Smooth muscle cell (in vitro differentiated cells): ENCODE measurements at regions not wholly inside any gene's neighbourhood (a gene's known extent, or its start where the extent isn't known, plus 50 kb on each side); places are given as distances from the start of the nearest gene placed in this dataset.
"Not testable (repeated sequence)": the region's sequence is repeated elsewhere in the genome, so short reads cannot be mapped to it uniquely, and the experiment has no call there.

ENCODE experiments used
- DNase-seq: peaks from one replicate; lab custom pipeline; 2025; ENCODE audit not compliant: unreplicated experiment; lab: John Stamatoyannopoulos, UW
- H2AFZ ChIP-seq: fragments of 200-600 bp; sonication (generic); 2 replicates; pipeline ENCODE4 v1.6.0; 2016; ENCODE audit warnings: antibody characterized with exemption, low read depth, mild to moderate bottlenecking
- H3F3A ChIP-seq: fragments of 200-600 bp; sonication (generic); 2 replicates; pipeline ENCODE4 v1.6.0; 2017; ENCODE audit warnings: antibody characterized with exemption, low read depth
- H3K27ac ChIP-seq: fragments of 200-600 bp; sonication (generic); 2 replicates; pipeline ENCODE4 v1.5.1; 2016; ENCODE audit warnings: low read depth, mild to moderate bottlenecking
- H3K27me3 ChIP-seq: fragments of 200-600 bp; sonication (generic); 2 replicates; pipeline ENCODE4 v1.6.1; 2016; ENCODE audit warnings: low read depth, mild to moderate bottlenecking
- H3K36me3 ChIP-seq: fragments of 200-600 bp; sonication (generic); 2 replicates; pipeline ENCODE4 v1.5.1; 2016; ENCODE audit warnings: low read depth
- H3K4me1 ChIP-seq: fragments of 200-600 bp; sonication (generic); 2 replicates; pipeline ENCODE4 v1.5.1; 2016; ENCODE audit warnings: low read depth
- H3K4me2 ChIP-seq: fragments of 200-600 bp; sonication (generic); 2 replicates; pipeline ENCODE4 v1.6.0; 2016; ENCODE audit warnings: mild to moderate bottlenecking
- H3K4me3 ChIP-seq: fragments of 200-600 bp; sonication (generic); 2 replicates; pipeline ENCODE4 v1.5.1; 2016; ENCODE audit warnings: mild to moderate bottlenecking
- H3K79me2 ChIP-seq: fragments of 200-600 bp; sonication (generic); 2 replicates; pipeline ENCODE4 v1.6.0; 2016; ENCODE audit warnings: low read depth, mild to moderate bottlenecking
- H3K9ac ChIP-seq: fragments of 200-600 bp; sonication (generic); 2 replicates; pipeline ENCODE4 v1.6.0; 2016; ENCODE audit warnings: low read depth
- H3K9me3 ChIP-seq: fragments of 200-600 bp; sonication (generic); replicated peaks from 2 replicates; pipeline ENCODE4 v1.5.1; 2016; ENCODE audit warnings: low read depth
- H4K20me1 ChIP-seq: fragments of 200-600 bp; sonication (generic); 2 replicates; pipeline ENCODE4 v1.6.0; 2016; ENCODE audit warnings: low read depth
- CTCF ChIP-seq: fragments of 200-600 bp; sonication (generic); IDR thresholded peaks from 2 replicates; pipeline ENCODE4 v1.5.1; 2017; ENCODE audit warnings: borderline replicate concordance, mild to moderate bottlenecking, antibody characterized with exemption; ENCODE audit not compliant: insufficient read depth, poor library complexity, severe bottlenecking
- WGBS: methylation state at CpG from one replicate; pipeline ENCODE4 v1.1.7; 2016; ENCODE audit warnings: low lambda C conversion rate; 5-methylcytosine and 5-hydroxymethylcytosine counted together

- H3K79me2 ChIP-seq = no peaks in the 10 kb centered on the region
- no peaks in the 10 kb centered on the region for H3K4me1 ChIP-seq
- no peak for DNase-seq
- H3K27ac ChIP-seq = no peak overlapping the region
- no peak for TF ChIP-seq CTCF
- H2AFZ ChIP-seq = no peak overlapping the region
- no peaks in the 10 kb centered on the region for H3K36me3 ChIP-seq
- 95% methylated on average over 2 of the region's 2 CpGs for WGBS
- H3K9ac ChIP-seq = no peak overlapping the region
- H3F3A ChIP-seq = no peaks in the 10 kb centered on the region
- H4K20me1 ChIP-seq = no peaks in the 10 kb centered on the region
- no peak overlapping the region for H3K4me3 ChIP-seq
- H3K4me2 ChIP-seq = no peak overlapping the region
- no peaks in the 10 kb centered on the region for H3K9me3 ChIP-seq
- no peaks in the 10 kb centered on the region for H3K27me3 ChIP-seq
These were observed 650.1 kb upstream of the RAG2 start for GRCh38 chr11:37248145-37248544.

- not testable (repeated sequence) for H3K79me2 ChIP-seq, H3F3A ChIP-seq, H3K4me3 ChIP-seq, H3K27ac ChIP-seq, H3K36me3 ChIP-seq, H4K20me1 ChIP-seq, H3K4me1 ChIP-seq, H3K9me3 ChIP-seq, DNase-seq, H3K9ac ChIP-seq, H3K27me3 ChIP-seq, H3K4me2 ChIP-seq, H2AFZ ChIP-seq
- WGBS = 88% methylated on average over 15 of the region's 15 CpGs
These were observed 648.1 kb upstream of the RAG2 start for GRCh38 chr11:37246092-37246491.

GRCh38 chr11:37230865-37231264 is 632.8 kb upstream of the RAG2 start:
- H3K4me1 ChIP-seq = no peaks in the 10 kb centered on the region
- H3K79me2 ChIP-seq = no peaks in the 10 kb centered on the region
- no peak overlapping the region for H3K4me2 ChIP-seq
- H3K9me3 ChIP-seq = no peaks in the 10 kb centered on the region
- no peaks in the 10 kb centered on the region for H3K27me3 ChIP-seq
- H3K27ac ChIP-seq = no peak overlapping the region
- H3F3A ChIP-seq = no peaks in the 10 kb centered on the region
- H4K20me1 ChIP-seq = no peaks in the 10 kb centered on the region
- DNase-seq = no peak
- H3K4me3 ChIP-seq = no peak overlapping the region
- peak; percentile 11 for TF ChIP-seq CTCF
- WGBS = 30% methylated on average over 1 of the region's 1 CpG
- H2AFZ ChIP-seq = no peak overlapping the region
- no peak overlapping the region for H3K9ac ChIP-seq
- H3K36me3 ChIP-seq = no peaks in the 10 kb centered on the region

- H3K27ac ChIP-seq = no peak overlapping the region
- no peaks in the 10 kb centered on the region for H3K27me3 ChIP-seq
- DNase-seq = no peak
- H3K4me3 ChIP-seq = no peak overlapping the region
- H3F3A ChIP-seq = no peaks in the 10 kb centered on the region
- H3K36me3 ChIP-seq = no peaks in the 10 kb centered on the region
- H2AFZ ChIP-seq = no peak overlapping the region
- no peak for TF ChIP-seq CTCF
- no peaks in the 10 kb centered on the region for H3K9me3 ChIP-seq
- no peaks in the 10 kb centered on the region for H3K4me1 ChIP-seq
- no peaks in the 10 kb centered on the region for H3K79me2 ChIP-seq
- H3K4me2 ChIP-seq = no peak overlapping the region
- no peak overlapping the region for H3K9ac ChIP-seq
- H4K20me1 ChIP-seq = no peaks in the 10 kb centered on the region
- 96% methylated on average over 4 of the region's 4 CpGs for WGBS
These were observed 625.9 kb upstream of the RAG2 start for GRCh38 chr11:37223962-37224361.
